C1 segment of cervical spinal cord (tissue), 14 donors: ENCODE measurements at regions not wholly inside any gene's neighbourhood (a gene's known extent, or its start where the extent isn't known, plus 50 kb on each side); places are given as distances from the start of the nearest gene placed in this dataset.

Experiments
- DNase-seq, 14 donors: peaks; one replicate each; lab custom pipeline; 2025; lab: John Stamatoyannopoulos, UW

GRCh38 chr9:19512103-19512832, 103.5 kb downstream of the ACER2 start:
- no peak for DNase-seq

- no peak for DNase-seq
Observed at GRCh38 chr9:19511694-19512093, 102.9 kb downstream of the ACER2 start.

GRCh38 chr9:19510907-19511306, 102.1 kb downstream of the ACER2 start:
- no peak for DNase-seq
